C4-2B (cell line): ENCODE measurements at regions not wholly inside any gene's neighbourhood (a gene's known extent, or its start where the extent isn't known, plus 50 kb on each side); places are given as distances from the start of the nearest gene placed in this dataset.

Experiments
- H3K27ac ChIP-seq: fragments of 450-650 bp; 2 replicates; pipeline ENCODE4 v1.5.1; 2017
- ZFX ChIP-seq: fragments of 450-650 bp; IDR thresholded peaks from 2 replicates; pipeline ENCODE4 v1.6.1; 2017
- TF ChIP-seq, protein P1 (sequence below): fragments of 450-650 bp; conservative IDR thresholded peaks from 2 replicates; pipeline ENCODE4 v1.5.1; 2017; ENCODE audit warnings: mild to moderate bottlenecking

DNA sequence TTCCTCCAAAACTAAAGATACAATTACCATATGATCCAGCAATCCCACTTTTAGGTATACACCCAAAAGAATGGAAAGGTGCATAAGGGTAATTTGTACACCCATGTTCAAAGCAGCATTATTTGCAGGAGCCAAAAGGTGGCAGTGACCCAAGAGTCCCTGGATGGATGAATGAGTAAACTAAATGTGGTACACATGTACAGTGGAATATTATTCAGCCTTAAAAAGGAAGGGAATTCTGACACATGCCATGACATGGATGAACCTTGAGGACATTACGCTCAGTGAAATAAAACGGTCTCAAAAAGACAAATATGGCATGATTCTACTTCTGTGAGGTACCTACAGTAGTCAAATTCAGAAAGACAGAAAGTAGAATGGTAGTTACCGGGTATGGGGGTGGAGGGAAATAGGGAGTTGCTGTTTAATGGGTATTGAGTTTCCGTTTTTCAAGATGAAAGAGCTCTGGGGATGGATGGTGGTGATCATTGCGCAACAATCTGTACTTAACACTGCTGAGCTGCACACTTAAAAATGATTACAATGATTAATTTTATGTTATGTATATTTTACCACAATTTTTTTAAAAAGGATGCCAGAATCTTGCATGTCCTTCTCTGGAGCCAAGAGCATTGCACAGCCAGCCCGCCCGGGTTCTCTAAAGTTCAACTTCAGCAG is 518.9 kb upstream of the JARID2 start:
- H3K27ac ChIP-seq, result no peak overlapping the region
- TF ChIP-seq, protein P1, sequence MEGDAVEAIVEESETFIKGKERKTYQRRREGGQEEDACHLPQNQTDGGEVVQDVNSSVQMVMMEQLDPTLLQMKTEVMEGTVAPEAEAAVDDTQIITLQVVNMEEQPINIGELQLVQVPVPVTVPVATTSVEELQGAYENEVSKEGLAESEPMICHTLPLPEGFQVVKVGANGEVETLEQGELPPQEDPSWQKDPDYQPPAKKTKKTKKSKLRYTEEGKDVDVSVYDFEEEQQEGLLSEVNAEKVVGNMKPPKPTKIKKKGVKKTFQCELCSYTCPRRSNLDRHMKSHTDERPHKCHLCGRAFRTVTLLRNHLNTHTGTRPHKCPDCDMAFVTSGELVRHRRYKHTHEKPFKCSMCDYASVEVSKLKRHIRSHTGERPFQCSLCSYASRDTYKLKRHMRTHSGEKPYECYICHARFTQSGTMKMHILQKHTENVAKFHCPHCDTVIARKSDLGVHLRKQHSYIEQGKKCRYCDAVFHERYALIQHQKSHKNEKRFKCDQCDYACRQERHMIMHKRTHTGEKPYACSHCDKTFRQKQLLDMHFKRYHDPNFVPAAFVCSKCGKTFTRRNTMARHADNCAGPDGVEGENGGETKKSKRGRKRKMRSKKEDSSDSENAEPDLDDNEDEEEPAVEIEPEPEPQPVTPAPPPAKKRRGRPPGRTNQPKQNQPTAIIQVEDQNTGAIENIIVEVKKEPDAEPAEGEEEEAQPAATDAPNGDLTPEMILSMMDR, result no peak
- TF ChIP-seq ZFX, result no peak

DNA sequence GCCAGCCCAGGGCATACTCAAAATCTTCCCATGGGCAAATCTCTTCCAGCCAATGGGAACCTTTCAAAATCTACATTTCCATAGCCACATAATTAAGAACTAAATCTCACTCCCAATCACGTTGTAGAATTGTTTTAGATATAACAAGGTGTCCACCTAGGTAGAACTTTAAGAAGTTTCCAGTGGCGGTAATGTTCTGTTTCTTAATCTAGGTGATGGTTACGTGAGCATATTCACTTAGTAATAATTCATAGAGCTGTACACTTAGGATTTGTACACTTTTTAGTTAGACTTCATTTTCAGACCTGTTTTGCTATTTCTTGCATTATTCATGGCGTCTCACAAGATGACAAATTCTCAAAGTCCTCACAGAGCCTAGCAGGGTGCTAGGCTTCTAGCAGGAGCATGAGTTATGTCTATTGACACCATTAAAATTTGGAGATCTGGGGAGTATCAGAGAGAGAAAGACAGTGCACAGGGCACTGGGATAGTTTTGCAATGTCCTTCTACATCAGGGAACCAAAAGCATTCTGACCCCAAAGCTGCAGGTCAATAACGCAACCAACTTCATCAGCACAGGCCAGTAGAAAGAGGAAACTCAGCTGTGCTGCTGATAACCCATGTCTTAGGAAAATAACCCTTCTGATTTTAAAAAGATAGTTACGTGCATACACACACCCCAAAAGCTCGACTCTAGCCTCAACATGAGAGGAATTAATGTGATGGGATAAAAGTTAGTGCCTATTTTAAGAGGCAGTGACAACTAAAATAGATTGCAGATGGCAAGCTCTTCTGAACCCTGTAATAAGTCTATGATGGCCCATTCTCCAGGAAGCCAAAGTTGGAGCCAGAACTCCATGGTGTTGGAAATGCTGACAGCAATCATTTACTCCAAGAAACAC is 518.1 kb upstream of the JARID2 start:
- no peak overlapping the region for H3K27ac ChIP-seq
- no peak for TF ChIP-seq ZFX
- TF ChIP-seq, protein P1, result no peak

DNA sequence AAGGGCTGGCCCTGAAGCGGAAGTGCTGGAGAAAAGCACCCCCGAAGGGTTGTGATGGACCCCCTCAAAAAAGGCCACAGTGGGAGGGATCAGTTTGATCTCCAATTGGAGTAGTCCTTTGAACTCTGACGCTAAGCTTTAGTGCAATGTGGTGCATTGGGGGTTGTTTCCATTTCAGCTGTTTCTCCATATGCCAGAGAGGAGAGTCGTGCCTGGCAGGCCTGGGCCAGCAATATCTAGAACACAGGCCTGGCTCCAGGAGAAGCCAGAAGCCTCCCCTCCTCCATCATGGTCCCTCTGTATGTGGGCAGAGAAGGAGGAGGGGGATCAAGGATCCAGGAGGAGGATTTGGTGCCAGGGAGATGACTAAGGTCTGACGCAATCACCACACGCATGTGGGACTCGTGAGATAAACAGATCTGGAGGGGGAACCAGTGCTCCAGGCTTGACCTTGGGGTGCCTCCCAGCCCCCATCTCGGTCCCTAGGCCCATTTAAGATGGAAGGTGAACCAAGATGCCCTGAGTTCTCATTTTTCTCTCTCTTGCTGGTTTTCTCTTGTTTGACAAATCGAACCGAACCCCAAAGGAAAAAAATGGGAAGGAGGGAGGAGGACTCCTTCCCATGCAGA is 517.4 kb upstream of the JARID2 start:
- TF ChIP-seq, protein P1, result no peak
- H3K27ac ChIP-seq, result no peak overlapping the region

DNA sequence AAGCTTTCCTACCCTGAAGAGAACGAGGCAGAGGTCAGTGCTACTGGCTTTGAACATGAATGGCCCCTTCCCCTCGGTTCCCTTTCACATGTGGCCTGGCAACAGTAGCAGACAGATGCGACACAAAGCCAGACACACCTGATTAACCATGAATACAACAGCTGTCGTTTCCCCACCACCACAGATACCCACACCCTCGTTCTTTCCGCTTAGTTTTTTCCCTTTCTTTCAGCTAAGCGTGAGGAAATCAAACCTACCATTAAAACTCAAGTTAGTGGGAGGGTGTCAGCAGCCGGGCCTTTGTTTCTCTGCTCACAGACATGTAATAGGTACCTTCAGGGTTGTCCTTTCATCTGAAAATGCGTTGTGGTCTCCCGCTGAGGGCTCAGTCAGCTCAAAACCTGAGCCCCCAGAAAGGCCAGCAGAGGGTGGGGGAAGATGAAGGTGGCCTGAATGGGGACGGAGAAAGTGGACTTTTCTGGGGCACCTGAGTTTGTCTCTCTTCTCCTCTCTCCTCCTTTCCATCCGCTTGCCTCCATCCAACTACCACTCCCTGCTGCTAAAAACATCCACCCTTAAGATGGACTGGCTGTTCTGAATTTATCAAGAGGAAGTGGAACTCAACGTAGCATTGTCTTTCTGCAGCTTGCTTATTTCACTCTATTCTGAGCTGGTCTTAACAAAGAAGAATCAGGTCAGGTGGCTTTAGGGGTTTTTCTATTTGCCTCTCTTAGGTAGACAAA is 516.6 kb upstream of the JARID2 start:
- no peak overlapping the region for H3K27ac ChIP-seq
- TF ChIP-seq, protein P1, result no peak
- TF ChIP-seq ZFX, result no peak

DNA sequence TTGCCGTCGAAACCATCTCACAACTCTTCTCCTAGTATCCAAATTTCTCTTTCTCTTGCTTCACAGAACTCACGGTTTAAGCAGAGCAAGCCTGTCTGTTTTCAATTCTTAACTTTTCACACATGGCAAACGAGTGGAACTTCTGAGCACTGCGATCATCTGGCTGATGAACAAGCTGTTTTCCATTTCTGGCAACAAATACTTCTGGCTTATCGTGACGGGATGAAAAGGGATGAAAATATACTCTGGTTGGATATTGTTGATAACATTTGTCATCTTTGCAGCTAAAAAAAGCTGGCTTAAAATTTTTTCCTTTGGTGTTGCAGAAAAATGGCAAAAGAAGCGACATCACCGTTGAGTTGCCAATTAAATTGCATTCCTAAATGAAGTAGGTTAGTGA is 515.2 kb upstream of the JARID2 start:
- no peak overlapping the region for H3K27ac ChIP-seq
- TF ChIP-seq, protein P1, result no peak
- TF ChIP-seq ZFX, result no peak

DNA sequence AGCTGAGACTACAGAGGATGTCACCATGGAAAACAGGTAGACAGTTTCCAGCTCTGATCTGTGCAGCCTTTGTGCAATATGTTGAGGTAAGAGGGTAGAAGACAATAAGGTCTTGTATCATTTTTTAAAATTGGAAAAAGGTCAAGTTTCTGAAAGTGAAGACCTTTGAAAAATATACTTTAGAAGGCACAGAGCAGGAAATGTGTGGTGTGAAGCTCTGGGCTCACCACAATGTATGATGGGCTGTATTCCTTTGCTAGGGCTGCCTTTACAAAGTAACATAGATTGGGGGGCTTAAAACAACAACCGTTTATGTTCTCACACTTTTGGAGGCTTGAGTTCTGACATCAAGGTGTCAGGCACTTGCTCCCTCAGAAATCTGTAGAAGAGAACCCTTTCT is 514.3 kb upstream of the JARID2 start:
- no peak overlapping the region for H3K27ac ChIP-seq
- TF ChIP-seq, protein P1, result no peak
- TF ChIP-seq ZFX, result no peak
